RCC 7860 (cell line): ENCODE measurements at regions not wholly inside any gene's neighbourhood (a gene's known extent, or its start where the extent isn't known, plus 50 kb on each side); places are given as distances from the start of the nearest gene placed in this dataset.

Experiments used
- DNase-seq: peaks from one replicate; pipeline ENCODE4 v3.0.0-alpha.2; 2015; ENCODE audit warnings: low spot score
- FAIRE-seq: peaks from 2 replicates; lab custom pipeline; 2012; peaks lifted over from hg19 to GRCh38; lab: Jason Lieb, UNC

DNA sequence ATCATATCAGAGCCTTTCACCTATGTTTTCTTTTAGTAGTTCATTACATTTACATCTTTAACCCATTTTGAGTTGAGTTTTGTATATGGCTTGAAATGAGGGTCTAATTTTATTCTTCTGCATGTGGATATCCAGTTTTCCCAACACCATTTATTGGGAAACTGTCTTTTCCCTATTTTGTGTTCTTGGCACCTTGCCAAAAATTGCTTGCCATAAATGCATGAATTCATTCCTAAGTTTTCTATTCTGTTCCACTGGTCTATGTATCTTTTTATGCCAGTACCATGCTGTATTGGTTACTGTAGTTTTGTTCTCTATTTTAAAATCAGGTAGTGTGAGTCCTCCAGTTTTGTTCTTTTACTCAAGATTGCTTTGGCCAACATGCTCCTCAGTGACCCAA lies 144.0 kb upstream of the OBI1 start:
- DNase-seq, result no peak
- no peak for FAIRE-seq

DNA sequence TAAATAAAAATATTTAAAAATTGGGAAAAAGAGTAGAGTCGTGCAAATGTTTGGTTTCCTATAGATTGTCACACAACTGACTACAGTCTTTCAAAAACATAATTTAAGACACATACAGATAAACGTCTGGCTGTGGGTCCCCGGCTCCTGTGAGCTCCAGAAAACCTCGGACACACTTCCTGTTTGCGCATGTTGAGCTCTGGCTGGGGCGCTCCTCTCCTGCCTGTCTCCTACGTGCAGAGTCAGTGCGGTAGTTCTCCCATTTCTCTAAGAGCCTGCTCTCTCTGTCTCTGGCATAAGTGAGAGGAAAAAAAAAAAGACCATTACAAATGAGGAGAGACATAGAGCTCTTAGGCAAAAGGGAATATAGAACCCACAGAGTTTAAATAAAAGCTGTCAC lies 128.2 kb upstream of the OBI1 start:
- no peak for DNase-seq

DNA sequence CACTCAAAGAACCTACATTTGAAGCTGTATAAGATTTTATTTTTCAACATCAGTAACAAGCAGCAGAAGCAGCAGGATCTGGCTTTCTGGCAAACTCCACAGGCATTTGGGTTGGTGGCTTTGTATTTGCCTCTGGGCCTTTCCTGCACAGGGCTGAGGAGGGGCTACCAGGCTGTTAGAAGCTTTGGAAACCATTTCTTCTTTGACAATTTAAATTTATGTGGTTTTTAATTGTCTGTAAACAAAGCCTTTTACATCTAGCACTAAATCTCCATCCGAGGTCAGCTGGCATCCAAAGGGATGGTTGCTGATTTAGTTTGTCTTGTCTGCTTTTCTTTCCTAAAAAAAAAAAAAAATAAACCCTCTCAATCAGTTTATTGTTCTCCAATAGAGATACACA lies 127.5 kb upstream of the OBI1 start:
- DNase-seq (no peak), FAIRE-seq (no peak)

More for the DNA sequence above, 128.2 kb upstream of the OBI1 start:
- no peak for FAIRE-seq

DNA sequence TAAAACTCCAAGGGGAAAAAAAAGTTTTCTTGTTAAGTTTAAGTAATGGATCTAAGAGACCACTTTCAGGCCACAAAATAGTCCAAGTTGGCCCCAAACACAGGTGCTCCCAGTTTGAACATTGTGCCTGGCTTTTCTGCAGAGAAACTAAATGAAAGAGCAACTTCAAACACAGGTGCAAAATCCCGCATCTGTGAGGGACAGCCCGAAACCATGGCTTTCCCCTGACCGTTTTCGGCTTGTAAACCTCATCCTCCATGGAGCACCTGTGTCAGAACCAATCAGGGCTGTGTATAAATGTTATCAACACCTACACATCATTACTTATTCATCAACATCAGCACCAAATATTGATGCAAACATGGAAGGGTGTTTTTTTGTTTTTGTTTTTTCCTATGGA lies 126.8 kb upstream of the OBI1 start:
- FAIRE-seq (no peak), DNase-seq (no peak)

DNA sequence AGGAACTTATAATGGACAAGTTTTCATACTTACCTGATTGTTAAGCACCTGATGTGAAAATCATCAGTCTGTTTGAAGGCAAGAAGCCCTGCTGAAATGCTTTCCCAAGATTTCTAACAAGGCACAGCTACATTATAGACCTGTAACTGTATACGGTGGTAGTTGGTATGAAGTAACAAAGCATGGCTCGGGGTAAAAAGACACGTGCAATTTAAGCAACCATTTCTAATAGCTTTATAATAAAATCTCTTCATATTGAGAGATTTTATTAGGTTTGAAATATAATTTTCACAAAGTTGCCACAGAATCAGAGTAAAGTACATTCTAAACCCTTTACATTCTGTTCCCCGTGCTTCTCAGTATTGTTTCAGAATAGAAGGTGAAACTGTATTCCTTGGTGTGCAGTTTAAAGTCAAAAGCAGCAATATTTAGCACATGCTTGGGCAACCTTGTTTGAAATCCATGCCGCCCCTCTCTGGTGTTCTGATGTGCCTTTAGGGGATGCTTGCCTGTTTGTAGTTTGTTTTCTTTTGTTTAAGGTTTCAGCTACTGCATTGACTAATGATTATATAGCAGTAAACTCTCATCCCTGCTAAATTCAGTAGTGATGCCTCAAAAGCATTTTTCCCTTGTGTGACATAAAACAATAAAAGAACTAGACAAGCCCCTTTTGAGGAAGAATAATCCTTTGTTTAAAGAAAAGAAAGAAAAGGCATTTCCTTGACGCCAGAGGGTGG lies 125.2 kb upstream of the OBI1 start:
- DNase-seq, result no peak
- no peak for FAIRE-seq

DNA sequence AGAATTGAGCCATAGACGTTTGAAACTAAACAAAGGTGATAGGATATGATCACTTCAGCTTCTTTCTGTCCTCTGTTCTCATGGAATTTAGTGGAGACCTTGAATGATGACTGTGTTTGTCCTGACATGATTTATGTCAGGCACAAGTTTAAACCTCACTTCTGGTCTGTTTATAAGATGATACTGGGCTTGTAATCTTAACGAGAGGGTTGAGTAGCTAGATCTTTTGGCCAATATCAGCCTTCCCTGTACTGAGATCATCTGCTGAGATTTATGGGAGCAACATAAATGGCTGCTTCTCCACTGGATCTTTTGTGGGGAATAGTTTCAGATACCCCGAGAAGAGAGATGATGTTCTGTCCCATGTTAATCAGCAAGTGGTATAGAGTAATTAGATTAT lies 121.8 kb upstream of the OBI1 start:
- DNase-seq (no peak), FAIRE-seq (no peak)

DNA sequence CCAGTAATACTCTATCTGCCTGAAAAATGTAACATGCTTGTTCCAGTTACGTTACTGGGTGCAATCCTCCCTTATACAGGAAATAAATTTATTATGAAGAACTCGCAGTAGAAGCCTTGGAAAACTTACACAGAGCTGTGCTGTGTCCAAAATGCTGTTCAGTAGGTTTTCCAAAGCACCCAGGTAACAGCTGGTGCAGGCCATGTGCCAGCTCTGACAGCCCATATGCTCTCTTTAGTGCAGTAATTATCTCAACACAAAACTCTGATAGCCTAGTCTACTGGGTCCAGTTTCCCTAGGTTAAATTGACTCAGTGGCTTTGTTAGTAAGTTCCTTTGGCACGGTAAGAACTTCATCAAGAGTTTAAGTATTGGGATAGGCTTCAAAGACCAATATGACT lies 120.7 kb upstream of the OBI1 start:
- no peak for FAIRE-seq

DNA sequence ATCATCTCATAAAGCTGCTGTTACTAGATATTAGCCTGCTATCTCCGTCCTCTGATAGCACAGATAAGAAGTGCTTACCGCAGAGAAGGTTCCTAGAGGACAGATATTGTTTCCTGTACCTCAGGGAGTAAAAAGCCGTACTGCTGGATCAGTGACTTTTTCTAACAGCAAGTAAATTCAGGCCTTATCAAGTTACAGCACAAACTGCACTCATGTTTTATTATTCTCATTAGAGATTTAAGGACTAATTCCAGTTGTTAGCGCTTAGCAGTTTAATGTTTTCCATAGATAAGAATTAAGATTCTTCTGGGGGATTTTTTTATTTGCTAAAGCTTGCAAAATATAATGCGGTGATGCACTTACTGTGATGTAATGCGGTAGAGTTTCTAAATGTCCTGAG lies 119.0 kb upstream of the OBI1 start:
- no peak for DNase-seq
- no peak for FAIRE-seq

More for the DNA sequence above, 120.7 kb upstream of the OBI1 start:
- DNase-seq, result no peak

DNA sequence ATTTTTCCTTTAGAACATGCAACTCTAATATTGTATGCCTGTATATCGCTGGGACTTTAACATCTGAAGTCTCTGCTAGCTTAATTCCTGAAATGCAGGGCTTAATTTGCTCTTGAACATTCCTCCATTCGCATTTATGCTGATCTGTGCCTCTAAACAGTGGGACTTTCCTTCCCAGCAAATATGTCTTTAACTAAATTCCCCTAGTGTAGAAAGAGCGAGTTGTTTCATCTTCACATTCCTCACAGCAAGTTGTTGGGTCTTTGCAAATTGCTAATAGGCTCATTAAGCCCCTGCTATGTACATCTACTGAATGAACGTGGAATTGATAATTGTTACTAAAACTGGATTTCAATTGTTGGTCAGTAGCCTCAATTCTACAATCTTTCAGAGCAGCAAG lies 118.4 kb upstream of the OBI1 start:
- FAIRE-seq (no peak), DNase-seq (no peak)

DNA sequence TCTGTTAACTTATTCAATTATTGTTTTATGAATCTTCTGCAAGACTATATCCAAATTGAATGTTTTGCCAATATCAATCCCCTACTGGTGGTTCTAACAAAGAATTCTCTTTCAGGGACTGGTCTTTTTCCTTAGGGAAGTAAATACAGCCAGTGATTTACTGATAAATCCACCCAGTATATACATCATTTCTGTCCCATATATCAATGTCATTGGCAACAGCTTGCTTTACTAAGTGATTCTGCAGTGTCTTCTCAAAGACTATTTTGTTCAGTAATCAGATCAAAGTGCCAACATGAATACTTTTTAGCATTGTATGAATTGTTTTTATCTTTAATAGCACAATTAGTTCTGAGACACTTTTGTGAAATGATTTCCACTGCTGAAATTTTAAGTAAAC lies 114.0 kb upstream of the OBI1 start:
- DNase-seq, result no peak
- no peak for FAIRE-seq

DNA sequence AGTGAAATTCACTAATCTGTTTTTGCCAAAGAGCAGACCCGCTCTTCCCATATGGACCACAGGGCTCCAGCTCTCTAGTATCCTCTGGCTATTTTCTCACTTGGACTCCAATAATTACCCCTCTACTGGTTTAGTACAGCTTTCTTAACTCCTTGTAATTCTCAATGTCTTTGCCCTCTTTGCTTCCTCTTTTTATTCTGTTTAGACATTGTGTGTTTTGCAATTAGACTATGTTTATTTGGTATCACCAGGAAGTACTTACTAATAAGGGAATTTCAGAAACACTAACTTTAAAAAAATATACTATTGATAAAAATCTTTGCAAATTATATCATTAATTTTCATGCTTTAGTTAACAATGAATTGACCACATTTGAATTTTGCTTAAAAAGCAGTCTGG lies 111.6 kb upstream of the OBI1 start:
- DNase-seq (no peak), FAIRE-seq (no peak)

DNA sequence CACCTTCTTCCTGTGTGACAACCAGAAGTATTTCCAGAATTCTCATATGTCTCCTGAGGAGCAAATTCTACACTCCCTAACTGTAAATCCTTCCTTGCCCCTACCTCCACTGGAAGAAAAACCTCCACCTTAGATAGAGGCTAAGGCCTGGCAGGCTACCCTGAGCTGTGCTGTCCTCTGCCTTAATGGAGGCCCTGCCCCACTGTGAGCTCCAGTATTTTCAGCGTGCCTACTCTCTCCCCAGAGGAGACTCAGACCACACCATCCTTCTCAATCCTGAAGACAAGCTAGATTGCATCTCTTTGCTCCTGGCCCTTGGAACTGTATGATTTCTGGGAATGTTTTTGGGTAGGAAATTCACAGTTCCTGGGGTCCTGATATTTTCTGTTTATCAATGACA lies 110.0 kb upstream of the OBI1 start:
- DNase-seq (no peak), FAIRE-seq (no peak)

DNA sequence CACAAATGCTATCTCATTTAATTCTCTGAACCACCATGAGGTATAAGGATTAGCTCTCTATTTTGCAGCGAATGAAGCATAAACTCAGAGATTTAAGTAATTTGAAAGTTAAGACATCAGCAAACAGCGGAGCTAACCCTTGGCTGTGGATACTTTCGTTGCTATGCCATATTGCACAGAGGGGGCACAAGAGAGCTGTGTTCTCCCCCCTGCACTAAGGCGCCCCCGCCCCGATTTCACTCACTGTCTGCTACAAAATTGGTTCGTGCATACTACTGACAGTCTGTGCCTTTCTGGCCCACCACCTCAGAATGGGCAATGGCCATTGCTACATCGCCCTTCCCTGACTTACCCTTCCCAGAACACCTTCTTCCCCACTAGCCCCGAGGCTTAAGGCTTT lies 105.7 kb upstream of the OBI1 start:
- no peak for FAIRE-seq
- DNase-seq, result no peak

DNA sequence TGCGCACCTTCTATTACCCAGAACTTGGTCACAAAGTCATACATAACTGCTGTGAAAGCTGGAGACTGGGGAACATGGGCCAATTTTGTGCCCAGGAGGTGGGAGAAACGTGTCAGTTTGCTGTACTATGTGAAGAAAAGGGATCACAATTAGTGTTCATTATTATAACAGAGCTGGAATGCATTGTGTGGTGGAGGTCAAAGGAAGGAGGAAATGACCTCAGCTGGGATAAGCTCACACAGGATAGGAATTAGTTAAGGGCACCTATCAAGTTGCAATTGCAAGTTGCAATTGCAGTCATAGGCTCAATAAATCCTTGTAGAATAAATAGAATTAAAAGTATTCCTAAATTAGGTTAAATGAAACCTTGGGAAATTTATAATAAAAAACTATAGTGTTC lies 103.9 kb upstream of the OBI1 start:
- DNase-seq (no peak), FAIRE-seq (no peak)

DNA sequence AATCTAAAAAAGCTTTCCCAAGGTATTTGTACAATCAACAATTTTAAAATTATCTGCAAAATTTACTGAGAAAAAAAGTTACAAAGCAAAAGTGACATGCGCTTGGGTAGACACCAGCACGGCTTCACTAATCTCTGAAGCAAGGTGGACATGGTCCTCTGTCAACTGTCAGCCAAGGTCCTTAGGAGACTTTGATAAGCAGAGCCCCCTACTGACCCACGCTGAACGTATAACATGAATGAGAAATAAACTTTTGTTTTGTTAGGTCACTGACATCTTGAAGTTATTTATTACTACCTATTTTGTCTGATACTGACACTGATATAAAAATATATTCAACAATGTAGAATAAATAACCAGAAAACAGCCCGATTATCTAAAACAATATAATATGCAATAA lies 100.7 kb upstream of the OBI1 start:
- FAIRE-seq, result no peak
- DNase-seq, result no peak

DNA sequence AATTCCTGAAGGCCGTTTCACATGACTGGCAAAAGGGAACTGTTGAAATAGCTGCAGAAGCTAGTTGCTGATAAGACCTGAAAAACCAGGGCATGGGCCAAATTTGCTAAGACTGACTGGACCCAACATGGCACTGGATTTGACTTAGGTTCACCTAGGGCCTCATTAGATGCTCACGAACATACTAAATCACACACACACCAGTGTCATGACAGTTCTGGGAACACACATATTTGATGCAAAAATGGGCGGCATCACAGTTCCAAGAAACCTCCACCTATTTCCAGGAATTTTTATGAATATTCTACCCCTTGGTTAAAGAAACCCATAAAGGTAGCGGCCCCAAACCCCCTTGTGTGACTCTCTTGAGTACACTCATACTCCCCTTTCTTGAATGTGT lies 99.6 kb upstream of the OBI1 start:
- DNase-seq (no peak), FAIRE-seq (no peak)

DNA sequence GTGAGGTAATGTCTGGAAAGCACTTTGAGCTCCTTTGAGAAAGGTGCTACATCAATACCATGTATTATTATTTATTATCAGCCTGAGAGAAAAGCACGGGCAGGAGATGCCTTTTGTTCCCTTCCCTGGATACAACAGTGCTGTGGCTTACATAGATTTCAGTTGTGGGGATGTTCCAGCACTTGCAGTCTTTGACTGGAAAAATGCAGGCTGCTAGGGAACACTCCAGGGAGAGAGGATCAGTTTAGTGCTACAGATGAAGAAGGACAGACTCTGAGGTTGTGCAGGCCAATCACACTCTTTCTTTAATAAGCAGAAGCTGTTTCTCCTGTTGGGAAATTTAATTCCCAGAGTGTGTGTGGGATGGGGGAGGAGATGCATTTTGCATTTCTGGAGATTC lies 94.5 kb upstream of the OBI1 start:
- FAIRE-seq (no peak), DNase-seq (no peak)

DNA sequence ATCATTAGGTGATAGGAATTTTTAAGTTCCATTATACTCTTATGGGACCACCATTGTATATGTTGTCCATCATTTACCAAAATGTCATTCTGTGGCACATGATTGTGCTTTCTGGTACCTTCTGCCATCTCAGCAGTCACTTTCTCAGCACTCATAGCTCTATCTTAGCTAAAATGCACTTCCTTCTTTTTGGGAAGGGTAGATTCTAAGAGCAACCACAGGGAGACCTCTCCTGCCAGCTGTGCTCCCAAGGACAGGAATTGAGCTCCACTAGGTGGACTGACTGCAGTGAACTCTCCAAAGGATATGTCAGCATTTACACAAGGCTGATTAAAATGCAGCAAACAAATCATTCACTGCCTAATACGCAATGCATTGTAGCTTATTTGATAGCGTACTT lies 91.8 kb upstream of the OBI1 start:
- FAIRE-seq, result no peak
- no peak for DNase-seq

DNA sequence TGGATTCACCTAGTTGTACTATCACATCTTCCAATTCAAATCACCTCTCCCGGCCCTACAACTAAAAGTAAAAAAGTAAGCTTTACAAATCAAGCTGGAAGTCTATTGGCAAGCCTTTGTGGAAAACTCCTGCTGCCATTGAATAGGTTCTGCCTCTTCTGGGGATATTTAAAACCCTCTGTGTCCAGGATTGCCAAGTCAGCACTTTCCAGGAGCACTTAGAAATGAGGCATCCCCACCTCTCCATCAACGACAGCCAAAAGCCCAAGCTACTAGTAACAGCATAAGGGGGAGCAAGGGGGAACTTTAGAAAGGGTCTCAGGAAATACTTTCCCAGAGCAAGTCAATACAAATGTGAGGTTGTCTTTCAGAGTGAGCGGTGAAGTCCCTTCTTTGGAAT lies 85.0 kb upstream of the OBI1 start:
- FAIRE-seq (no peak), DNase-seq (no peak)

DNA sequence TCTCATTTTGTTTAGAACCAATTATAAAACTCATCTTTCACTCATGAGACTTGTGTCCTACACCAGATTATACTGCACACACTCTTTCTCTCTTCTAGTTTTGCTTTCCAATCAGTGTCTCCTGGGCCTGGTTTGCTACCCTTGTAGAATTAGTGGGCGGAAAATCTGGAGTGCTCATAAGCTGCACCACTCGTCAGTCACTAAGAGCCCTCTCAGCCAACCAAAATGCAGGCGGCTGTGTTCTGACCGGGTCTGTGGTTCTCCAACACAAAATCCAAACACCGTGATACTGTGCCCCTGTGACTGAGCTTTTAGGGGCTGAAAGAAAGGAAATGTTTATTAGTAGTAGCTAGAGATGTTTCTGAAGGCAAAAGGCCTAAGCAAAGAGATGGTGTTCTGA lies 83.7 kb upstream of the OBI1 start:
- FAIRE-seq (no peak), DNase-seq (no peak)

DNA sequence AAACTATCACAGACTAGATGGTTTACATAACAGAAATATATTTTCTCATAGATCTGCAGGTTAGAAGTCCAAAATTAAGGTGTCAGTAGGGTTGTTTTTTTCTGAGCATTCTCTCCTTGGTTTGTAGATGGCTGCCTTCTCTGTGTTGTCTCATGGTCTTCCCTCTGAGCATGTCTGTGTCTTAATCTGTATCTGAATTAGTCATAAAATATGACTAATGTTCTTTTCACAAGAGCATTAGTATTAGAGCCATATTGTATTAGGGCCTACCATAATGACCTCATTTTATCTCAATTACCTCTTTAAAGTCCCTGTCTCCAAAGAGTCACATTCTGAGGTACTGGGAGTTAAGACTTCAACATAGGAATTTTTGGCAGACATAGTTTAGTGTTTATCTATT lies 77.2 kb upstream of the OBI1 start:
- FAIRE-seq (no peak), DNase-seq (no peak)

DNA sequence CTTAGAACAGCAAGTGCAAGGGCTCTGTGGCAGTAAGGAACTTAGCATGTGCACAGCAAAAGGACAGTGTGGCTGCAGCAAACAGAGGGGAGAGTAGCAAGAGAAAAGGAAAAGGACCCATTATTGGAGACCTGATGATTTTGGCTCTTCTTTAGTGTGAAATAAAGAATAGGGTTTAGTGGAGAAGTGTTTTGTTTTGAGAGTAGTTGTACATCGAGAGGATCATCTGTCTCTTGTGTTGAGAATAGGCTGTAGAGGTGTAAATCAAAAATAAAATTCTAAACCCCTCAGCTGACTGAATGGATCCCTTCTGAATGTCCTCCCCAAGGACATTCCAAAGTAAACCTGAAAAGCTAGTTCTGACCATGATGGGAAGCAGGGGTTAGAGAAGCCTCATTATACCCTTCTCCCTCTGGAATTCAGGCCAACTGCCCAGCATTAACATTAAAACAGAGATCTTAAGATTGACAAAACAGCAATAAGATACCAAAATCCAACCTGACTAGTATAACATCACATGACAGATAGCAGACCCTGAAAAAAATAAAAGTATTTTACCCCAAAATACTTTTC lies 73.6 kb upstream of the OBI1 start:
- no peak for FAIRE-seq
- DNase-seq, result no peak

DNA sequence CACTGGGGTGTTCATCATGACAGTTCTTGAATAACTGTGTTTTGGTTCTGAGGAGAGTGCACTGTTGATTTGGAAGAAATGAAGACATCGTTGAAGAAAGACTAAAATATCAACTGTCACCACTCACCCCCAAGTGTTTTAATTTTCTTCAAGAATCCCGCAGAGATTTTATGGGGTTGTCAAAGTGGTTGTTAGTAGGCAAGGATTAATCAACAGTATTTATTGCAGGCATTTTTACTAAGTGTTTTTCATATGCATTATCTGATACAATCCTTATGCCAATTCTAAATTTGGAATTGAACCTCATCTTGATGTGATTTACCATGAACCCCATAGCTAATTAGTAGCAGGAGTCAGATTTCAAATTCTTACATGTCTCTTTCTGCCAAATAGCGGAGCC lies 63.7 kb upstream of the OBI1 start:
- DNase-seq (no peak), FAIRE-seq (no peak)
